SHP77 (cell line): ENCODE measurements at regions not wholly inside any gene's neighbourhood (a gene's known extent, or its start where the extent isn't known, plus 50 kb on each side); places are given as distances from the start of the nearest gene placed in this dataset.
"Not testable (repeated sequence)": the region's sequence is repeated elsewhere in the genome, so short reads cannot be mapped to it uniquely, and the experiment has no call there.

Experiments
- DNase-seq, 2 experiments: peaks; one replicate each; lab custom pipeline; 2025; lab: John Stamatoyannopoulos, UW

GRCh38 chr16:29160171-29160570 is 175.3 kb downstream of the LAT start:
- not testable (repeated sequence) for DNase-seq

GRCh38 chr16:29159603-29160002 is 174.8 kb downstream of the LAT start:
- not testable (repeated sequence) for DNase-seq

GRCh38 chr16:29158785-29159184 is 173.9 kb downstream of the LAT start:
- no peak for DNase-seq

GRCh38 chr16:29158031-29158784 is 173.4 kb downstream of the LAT start:
- not testable (repeated sequence) for DNase-seq

- DNase-seq: not testable (repeated sequence)
These were observed 172.4 kb downstream of the LAT start for GRCh38 chr16:29157051-29157923.

- DNase-seq: no peak
These were observed 171.7 kb downstream of the LAT start for GRCh38 chr16:29156511-29156910.

GRCh38 chr16:29155866-29156200 is 171.0 kb downstream of the LAT start:
- DNase-seq: not testable (repeated sequence)

- not testable (repeated sequence) for DNase-seq
These were observed 170.4 kb downstream of the LAT start for GRCh38 chr16:29155131-29155865.

GRCh38 chr16:29154676-29155121 is 169.8 kb downstream of the LAT start:
- DNase-seq: no peak

- no peak for DNase-seq
These were observed 169.2 kb downstream of the LAT start for GRCh38 chr16:29154088-29154487.

- not testable (repeated sequence) for DNase-seq
These were observed 168.5 kb downstream of the LAT start for GRCh38 chr16:29153307-29153706.

- DNase-seq: not testable (repeated sequence)
These were observed 167.7 kb downstream of the LAT start for GRCh38 chr16:29152544-29153031.

GRCh38 chr16:29151317-29151716 is 166.5 kb downstream of the LAT start:
- no peak for DNase-seq

- DNase-seq: not testable (repeated sequence)
These were observed 165.1 kb downstream of the LAT start for GRCh38 chr16:29149912-29150311.

- DNase-seq: no peak
These were observed 164.0 kb downstream of the LAT start for GRCh38 chr16:29148867-29149272.

- DNase-seq: no peak
These were observed 163.4 kb downstream of the LAT start for GRCh38 chr16:29148131-29148691.

GRCh38 chr16:29147710-29148109 is 162.9 kb downstream of the LAT start:
- not testable (repeated sequence) for DNase-seq

GRCh38 chr16:29146808-29147643 is 162.2 kb downstream of the LAT start:
- not testable (repeated sequence) for DNase-seq

GRCh38 chr16:29146266-29146665 is 161.4 kb downstream of the LAT start:
- no peak for DNase-seq

- not testable (repeated sequence) for DNase-seq
These were observed 160.8 kb downstream of the LAT start for GRCh38 chr16:29145486-29146225.
